ENCODE measurements at regions not wholly inside any gene's neighbourhood (a gene's known extent, or its start where the extent isn't known, plus 50 kb on each side); places are given as distances from the start of the nearest gene placed in this dataset.
"Not testable (repeated sequence)": the region's sequence is repeated elsewhere in the genome, so short reads cannot be mapped to it uniquely, and the experiment has no call there.

DNA sequence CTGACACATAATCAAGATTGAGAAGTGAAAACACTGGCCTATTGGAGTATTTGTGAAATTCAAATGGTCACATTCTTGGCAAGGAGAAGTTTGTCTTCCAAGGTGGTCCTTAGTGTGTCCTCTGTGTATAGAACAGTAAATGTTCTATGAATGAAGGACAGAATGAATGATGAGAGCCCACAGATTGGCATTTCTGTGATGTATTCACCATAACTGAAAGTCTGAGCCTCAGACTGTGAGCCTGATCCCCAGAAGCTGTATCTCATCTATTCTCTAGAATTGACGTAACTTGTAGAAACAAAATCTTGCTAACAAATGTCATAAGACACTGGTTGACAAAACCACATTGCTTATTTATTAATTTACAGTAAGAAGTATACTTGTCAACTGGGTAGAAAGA is 111.5 kb upstream of the ETV3 start:
- no peak for DNase-seq
- H3K9me3 Mint-ChIP-seq = no peaks in the 10 kb centered on the region
- H3K36me3 Mint-ChIP-seq (ENCODE audit: low read depth) = no peaks in the 10 kb centered on the region
- peaks cover 41% of the 10 kb centered on the region for H3K27me3 Mint-ChIP-seq (ENCODE audit: low read depth)
- intact Hi-C loops (cut with micrococcal nuclease) = no loop called here
- H3K4me3 Mint-ChIP-seq = no peak overlapping the region
- no peak overlapping the region for H3K27ac Mint-ChIP-seq
- peaks cover 6% of the 10 kb centered on the region for H3K4me1 Mint-ChIP-seq (ENCODE audit: low read depth)
- CTCF ChIA-PET = no interaction called here

DNA sequence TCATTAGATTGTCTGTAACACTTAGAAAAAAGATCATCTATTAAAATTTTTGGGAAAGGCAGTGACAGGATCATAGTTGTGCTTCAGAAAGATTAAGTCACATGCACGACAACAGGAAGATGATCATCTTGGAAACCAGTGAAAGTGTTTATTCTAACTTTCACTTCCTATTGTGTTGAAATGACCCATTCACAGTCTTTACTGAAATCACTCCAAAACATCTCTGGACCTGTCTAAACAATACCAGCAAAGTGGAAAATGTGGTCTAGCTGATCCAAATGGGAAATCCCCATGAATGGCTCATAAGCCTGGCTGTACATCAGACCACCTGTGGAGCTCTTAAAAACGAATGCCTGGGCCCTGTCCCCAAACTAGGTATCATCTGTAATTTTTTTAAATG is 111.1 kb upstream of the ETV3 start:
- no peaks in the 10 kb centered on the region for H3K36me3 Mint-ChIP-seq (ENCODE audit: low read depth)
- H3K9me3 Mint-ChIP-seq = no peaks in the 10 kb centered on the region
- DNase-seq = no peak
- no peak overlapping the region for H3K27ac Mint-ChIP-seq
- intact Hi-C loops (cut with micrococcal nuclease) = no loop called here
- peaks cover 6% of the 10 kb centered on the region for H3K4me1 Mint-ChIP-seq (ENCODE audit: low read depth)
- no peak overlapping the region for H3K4me3 Mint-ChIP-seq
- CTCF ChIA-PET = no interaction called here
- H3K27me3 Mint-ChIP-seq (ENCODE audit: low read depth) = peaks cover 41% of the 10 kb centered on the region

DNA sequence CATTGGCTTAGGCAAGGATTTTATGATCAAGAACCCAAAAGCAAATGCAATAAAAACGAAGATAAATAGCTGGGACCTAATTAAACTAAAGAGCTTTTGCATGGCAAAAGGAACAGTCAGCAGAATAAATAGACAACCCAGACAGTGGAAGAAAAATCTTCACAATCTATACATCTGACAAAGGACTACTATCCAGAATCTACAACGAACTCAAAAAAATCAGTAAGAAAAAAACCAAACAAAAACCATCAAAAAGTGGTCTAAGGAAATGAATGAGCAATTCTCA is 109.5 kb upstream of the ETV3 start:
- H3K4me1 Mint-ChIP-seq (ENCODE audit: low read depth); H3K9me3 Mint-ChIP-seq; CTCF ChIA-PET; H3K4me3 Mint-ChIP-seq; H3K27ac Mint-ChIP-seq; intact Hi-C loops (cut with micrococcal nuclease); DNase-seq; H3K36me3 Mint-ChIP-seq (ENCODE audit: low read depth): not testable (repeated sequence)
- H3K27me3 Mint-ChIP-seq (ENCODE audit: low read depth) = peaks cover 31% of the 10 kb centered on the region

DNA sequence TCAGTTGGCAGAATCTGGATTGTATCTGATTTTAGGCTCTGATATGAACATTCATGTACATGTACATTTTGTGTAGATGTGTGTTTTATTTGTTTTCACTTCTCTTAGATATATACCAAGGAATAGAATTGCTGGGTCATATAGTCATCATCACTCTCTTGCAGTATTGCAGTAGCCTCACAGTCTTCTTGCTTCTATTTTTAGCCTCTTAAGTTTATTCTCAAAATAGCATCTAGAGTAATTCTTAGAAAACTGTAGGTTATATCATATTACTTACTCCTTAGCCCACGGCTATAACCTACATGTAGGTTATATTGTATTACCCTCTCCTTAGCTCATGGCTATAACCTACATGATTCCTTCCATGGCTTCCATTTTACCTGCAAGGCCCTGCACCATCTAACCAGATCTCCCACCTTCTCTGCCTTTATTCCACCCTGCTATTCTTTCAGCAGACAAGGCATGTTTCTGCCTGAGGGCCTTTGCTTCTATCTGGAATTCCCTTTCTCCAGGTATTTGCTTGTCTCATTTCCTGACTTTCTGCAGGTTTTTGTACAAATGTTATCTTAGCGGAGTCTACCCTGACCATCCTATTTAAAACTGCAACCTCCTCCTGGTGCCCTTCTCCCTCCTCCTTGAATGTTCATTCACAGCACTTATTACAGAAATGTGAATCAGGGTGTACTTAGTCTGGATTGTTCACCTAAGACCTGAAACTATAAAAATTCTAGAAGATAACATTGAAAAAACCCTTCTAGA is 109.0 kb upstream of the ETV3 start:
- intact Hi-C loops (cut with micrococcal nuclease) = no loop called here
- H3K27ac Mint-ChIP-seq = no peak overlapping the region
- H3K27me3 Mint-ChIP-seq (ENCODE audit: low read depth) = peaks cover 29% of the 10 kb centered on the region
- no peaks in the 10 kb centered on the region for H3K9me3 Mint-ChIP-seq
- H3K4me3 Mint-ChIP-seq = no peak overlapping the region
- peaks cover 6% of the 10 kb centered on the region for H3K4me1 Mint-ChIP-seq (ENCODE audit: low read depth)
- no peaks in the 10 kb centered on the region for H3K36me3 Mint-ChIP-seq (ENCODE audit: low read depth)
- no peak for DNase-seq
- CTCF ChIA-PET = no interaction called here

DNA sequence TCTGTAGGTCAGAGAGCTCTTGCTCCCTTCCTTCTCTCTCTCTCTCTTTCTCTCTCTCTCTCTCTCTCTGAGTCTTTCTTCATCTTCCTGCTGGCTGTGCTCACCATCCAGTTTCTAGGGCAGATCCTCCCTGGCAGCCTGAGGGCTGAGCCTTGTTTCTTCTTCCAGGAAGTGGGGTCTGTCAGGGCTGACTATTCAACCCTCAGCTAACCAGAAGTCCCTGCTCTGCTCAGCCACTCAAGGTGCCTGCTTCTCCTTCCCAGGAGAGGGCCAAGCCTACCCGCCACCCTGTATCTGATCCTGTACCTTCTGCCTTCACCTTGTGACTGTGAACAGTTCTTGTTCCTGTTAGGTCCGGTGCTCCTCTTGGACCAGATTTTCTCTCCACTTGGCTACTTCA is 107.6 kb upstream of the ETV3 start:
- DNase-seq = no peak
- intact Hi-C loops (cut with micrococcal nuclease) = no loop called here
- Mint-ChIP-seq H3K27ac (no peak overlapping the region), H3K4me3 (no peak overlapping the region), H3K36me3 (ENCODE audit: low read depth) (no peaks in the 10 kb centered on the region), H3K4me1 (ENCODE audit: low read depth) (peaks cover 6% of the 10 kb centered on the region), H3K9me3 (no peaks in the 10 kb centered on the region), H3K27me3 (ENCODE audit: low read depth) (peaks cover 24% of the 10 kb centered on the region)
- CTCF ChIA-PET = no interaction called here

DNA sequence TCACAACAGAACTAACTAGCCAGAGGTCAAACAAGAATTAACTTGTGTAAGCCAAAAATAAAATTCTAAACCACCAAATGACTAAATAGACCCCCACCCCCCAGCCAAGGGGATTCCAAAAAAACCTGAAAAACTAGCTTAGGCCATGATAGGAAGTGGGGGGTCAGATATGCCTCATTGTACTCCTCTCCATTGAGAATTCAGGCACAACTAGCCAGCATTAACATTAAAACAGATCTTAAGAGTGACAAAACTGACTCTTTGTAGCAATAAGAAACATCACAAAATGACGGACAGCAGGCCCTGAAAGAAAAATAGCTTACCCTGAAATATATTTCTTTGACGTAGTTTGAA is 103.0 kb upstream of the ETV3 start:
- Mint-ChIP-seq H3K4me3 (no peak overlapping the region), H3K9me3 (no peaks in the 10 kb centered on the region), H3K4me1 (ENCODE audit: low read depth) (no peaks in the 10 kb centered on the region), H3K27ac (no peak overlapping the region), H3K36me3 (ENCODE audit: low read depth) (no peaks in the 10 kb centered on the region), H3K27me3 (ENCODE audit: low read depth) (peaks cover 6% of the 10 kb centered on the region)
- CTCF ChIA-PET = no interaction called here
- no peak for DNase-seq
- intact Hi-C loops (cut with micrococcal nuclease) = no loop called here

DNA sequence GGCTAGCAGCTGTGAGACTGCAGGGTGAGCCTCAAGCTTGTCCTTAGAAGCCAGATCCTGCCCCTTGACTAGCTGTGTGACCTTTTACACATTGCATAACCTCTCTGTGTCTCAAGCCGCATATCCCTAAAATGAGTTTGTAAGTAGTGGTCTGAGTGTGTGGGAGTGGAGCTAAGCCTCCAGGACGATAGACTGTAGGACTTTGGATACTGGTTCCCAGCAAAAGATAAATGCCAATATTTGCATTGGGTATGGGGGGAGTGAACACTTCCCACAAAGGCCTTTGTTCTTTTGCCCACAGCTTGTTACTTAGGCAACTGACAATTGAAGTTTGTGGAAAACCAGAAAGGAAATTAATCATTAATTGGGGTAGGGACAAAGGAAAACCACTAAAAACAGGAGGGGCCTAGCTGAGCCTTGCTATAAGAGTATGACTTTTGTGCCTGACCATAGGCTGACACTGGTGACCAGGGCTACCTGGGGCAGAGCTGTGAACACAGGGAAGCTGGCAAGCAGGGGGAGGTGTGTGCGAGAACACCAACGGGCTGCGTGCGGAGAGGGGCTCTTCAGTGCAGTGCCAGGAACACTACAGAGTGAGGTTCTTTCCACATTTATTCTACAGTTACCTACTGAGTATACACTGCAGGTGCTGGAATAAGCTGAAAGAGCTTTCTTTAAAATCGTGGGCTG is 102.4 kb upstream of the ETV3 start:
- H3K4me1 Mint-ChIP-seq (ENCODE audit: low read depth) = no peaks in the 10 kb centered on the region
- peaks cover 3% of the 10 kb centered on the region for H3K27me3 Mint-ChIP-seq (ENCODE audit: low read depth)
- intact Hi-C loops (cut with micrococcal nuclease) = no loop called here
- CTCF ChIA-PET = no interaction called here
- H3K9me3 Mint-ChIP-seq = no peaks in the 10 kb centered on the region
- no peaks in the 10 kb centered on the region for H3K36me3 Mint-ChIP-seq (ENCODE audit: low read depth)
- H3K27ac Mint-ChIP-seq = no peak overlapping the region
- DNase-seq = no peak
- no peak overlapping the region for H3K4me3 Mint-ChIP-seq

DNA sequence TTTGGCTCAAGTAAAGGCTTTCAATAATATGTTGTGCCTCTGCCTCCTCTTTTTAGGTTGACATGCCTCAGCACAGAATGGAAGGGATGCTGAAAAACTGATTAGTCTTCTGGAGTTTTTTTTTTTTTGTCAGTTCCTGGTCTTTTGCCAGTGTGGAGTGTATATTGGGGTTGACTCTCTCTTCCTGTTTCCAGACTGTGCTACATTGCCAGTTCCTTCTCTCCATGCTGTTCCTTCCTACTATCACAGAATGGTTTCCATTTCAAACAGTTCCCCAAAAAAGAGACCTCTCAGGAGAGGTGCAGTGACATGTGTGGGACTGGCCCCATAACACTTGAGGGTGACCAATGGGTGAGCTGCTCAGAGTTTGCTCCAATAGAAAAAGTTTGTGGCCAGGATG is 101.7 kb upstream of the ETV3 start:
- Mint-ChIP-seq H3K36me3 (ENCODE audit: low read depth) (no peaks in the 10 kb centered on the region), H3K4me1 (ENCODE audit: low read depth) (no peaks in the 10 kb centered on the region), H3K27ac (no peak overlapping the region), H3K4me3 (no peak overlapping the region), H3K27me3 (ENCODE audit: low read depth) (peaks cover 3% of the 10 kb centered on the region), H3K9me3 (no peaks in the 10 kb centered on the region)
- CTCF ChIA-PET = no interaction called here
- intact Hi-C loops (cut with micrococcal nuclease) = no loop called here
- no peak for DNase-seq

DNA sequence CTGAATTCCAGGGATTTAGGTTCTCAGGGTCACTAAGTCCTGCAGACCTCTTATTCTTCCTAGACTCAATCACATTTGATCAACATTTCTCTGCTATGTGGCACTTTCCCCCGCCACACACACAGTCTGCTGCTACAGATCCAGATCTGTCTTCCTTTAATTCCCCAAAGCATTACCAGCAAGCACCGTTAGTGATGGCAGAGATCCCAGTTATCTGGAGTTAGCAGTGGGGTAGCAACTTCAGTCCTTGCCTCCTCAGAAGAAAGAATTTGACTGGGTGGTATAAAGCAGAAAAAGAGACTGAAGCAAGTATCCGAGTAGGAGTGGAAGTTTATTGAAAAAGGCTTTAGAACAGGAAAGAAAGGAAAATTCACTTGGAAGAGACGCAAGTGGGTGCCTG is 100.4 kb upstream of the ETV3 start:
- H3K9me3 Mint-ChIP-seq = no peaks in the 10 kb centered on the region
- H3K27ac Mint-ChIP-seq = no peak overlapping the region
- intact Hi-C loops (cut with micrococcal nuclease) = no loop called here
- DNase-seq = no peak
- peaks cover 3% of the 10 kb centered on the region for H3K27me3 Mint-ChIP-seq (ENCODE audit: low read depth)
- no peaks in the 10 kb centered on the region for H3K4me1 Mint-ChIP-seq (ENCODE audit: low read depth)
- CTCF ChIA-PET = no interaction called here
- H3K4me3 Mint-ChIP-seq = no peak overlapping the region
- no peaks in the 10 kb centered on the region for H3K36me3 Mint-ChIP-seq (ENCODE audit: low read depth)

DNA sequence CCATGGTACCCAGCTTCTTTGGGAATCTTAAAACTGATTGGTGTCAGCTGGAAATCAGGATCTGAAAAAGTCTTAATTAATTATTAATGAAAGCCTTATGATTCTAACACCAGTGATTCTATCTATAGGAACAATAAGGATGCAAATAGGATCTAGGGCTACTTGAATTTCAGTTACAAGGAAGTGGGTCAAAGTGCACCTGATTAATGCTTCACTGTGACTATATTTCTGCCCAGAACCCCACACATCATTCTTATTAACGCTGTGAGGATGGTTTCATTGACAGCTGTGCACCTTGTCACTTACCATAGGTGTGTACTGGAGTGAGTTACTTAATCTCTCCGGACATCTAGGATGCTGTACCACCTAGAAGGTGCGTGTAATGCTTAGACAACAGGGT is 99.8 kb upstream of the ETV3 start:
- no peaks in the 10 kb centered on the region for H3K9me3 Mint-ChIP-seq
- no peak overlapping the region for H3K27ac Mint-ChIP-seq
- DNase-seq = no peak
- H3K4me3 Mint-ChIP-seq = no peak overlapping the region
- H3K4me1 Mint-ChIP-seq (ENCODE audit: low read depth) = no peaks in the 10 kb centered on the region
- no peaks in the 10 kb centered on the region for H3K36me3 Mint-ChIP-seq (ENCODE audit: low read depth)
- CTCF ChIA-PET = interaction anchor here (0.7 kb wide), 1 partner anchor 148 kb away, joined by 3 read pairs; no protein-coding TSS in a partner anchor
- peaks cover 3% of the 10 kb centered on the region for H3K27me3 Mint-ChIP-seq (ENCODE audit: low read depth)
- intact Hi-C loops (cut with micrococcal nuclease) = no loop called here

DNA sequence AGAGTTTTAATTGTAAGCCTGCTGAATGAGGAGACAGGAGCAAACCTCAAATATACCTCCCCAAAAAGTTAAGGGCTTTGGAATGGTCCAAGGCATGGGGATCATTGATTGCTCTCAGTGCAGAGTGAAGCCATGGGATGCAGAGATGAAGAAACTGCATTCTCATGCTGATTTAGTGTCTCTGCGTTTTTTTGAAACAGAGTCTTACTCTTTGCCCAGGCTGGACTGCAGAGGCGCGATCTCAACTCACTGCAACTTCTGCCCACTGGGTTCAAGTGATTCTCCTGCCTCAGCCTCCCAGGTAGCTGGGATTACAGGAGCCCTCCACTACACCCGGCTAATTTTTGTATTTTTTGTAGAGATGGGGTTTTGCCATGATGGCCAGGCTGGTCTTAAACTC is 99.3 kb upstream of the ETV3 start:
- Mint-ChIP-seq H3K27ac (no peak overlapping the region), H3K4me3 (no peak overlapping the region), H3K9me3 (no peaks in the 10 kb centered on the region), H3K36me3 (ENCODE audit: low read depth) (no peaks in the 10 kb centered on the region), H3K4me1 (ENCODE audit: low read depth) (no peaks in the 10 kb centered on the region), H3K27me3 (ENCODE audit: low read depth) (peaks cover 3% of the 10 kb centered on the region)
- DNase-seq = no peak
- intact Hi-C loops (cut with micrococcal nuclease) = no loop called here
- CTCF ChIA-PET = interaction anchor here (0.7 kb wide), 1 partner anchor 148 kb away, joined by 3 read pairs; no protein-coding TSS in a partner anchor

DNA sequence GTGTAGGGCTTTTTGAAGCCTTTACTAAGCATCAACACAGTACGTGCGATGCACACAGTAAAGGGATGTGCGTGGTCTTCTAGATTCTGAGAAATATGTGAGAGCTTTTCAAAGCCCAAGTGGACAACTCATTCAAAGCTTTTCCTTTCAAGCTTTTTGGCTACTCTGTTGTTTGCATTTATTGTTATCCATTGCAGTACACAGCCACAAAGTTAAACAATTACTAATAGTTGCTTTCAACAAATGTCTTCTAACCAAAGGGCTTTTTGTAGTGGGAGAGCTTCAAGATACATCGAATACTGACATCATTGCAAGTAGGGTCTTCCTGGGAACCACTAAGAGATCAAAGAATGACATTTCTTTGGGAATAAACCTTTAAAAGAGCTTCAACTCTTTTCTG is 97.9 kb upstream of the ETV3 start:
- no peak overlapping the region for H3K27ac Mint-ChIP-seq

DNA sequence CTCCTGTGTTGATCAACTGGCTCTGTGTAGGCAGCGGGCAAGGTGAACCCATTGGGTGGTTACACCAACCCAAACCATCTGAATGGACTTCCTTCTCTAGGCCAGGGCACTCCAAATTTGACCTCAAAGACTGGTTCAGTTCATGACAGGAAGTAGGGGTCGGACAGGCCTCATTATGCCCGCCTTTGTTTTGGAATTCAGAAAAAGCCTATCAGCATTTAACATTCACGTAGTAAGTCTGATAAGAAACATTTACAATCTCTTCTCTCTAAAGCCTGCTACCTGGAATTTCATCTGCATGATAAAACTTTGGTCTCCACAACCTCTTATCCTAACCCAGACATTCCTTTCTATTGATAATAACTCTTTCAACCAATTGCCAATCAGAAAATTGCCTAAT is 97.1 kb upstream of the ETV3 start:
- H3K4me3 Mint-ChIP-seq = no peak overlapping the region
- intact Hi-C loops (cut with micrococcal nuclease) = no loop called here
- H3K27ac Mint-ChIP-seq = no peak overlapping the region
- no peak for DNase-seq
- no peaks in the 10 kb centered on the region for H3K36me3 Mint-ChIP-seq (ENCODE audit: low read depth)
- no peaks in the 10 kb centered on the region for H3K4me1 Mint-ChIP-seq (ENCODE audit: low read depth)
- no peaks in the 10 kb centered on the region for H3K9me3 Mint-ChIP-seq
- CTCF ChIA-PET = no interaction called here
- H3K27me3 Mint-ChIP-seq (ENCODE audit: low read depth) = peaks cover 4% of the 10 kb centered on the region

More for the DNA sequence above, 97.9 kb upstream of the ETV3 start:
- Mint-ChIP-seq H3K4me1 (ENCODE audit: low read depth) (no peaks in the 10 kb centered on the region), H3K9me3 (no peaks in the 10 kb centered on the region), H3K4me3 (no peak overlapping the region), H3K36me3 (ENCODE audit: low read depth) (no peaks in the 10 kb centered on the region), H3K27me3 (ENCODE audit: low read depth) (peaks cover 3% of the 10 kb centered on the region)
- no peak for DNase-seq
- intact Hi-C loops (cut with micrococcal nuclease) = no loop called here
- CTCF ChIA-PET = interaction anchor here (1.1 kb wide), 1 partner anchor 80 kb away, joined by 3 read pairs; no protein-coding TSS in a partner anchor
